Hematopoietic multipotent progenitor cell treated with erythropoietin and hydrocortisone succinate and interleukin-3 and kit ligand, for 4 days (in vitro differentiated cells): ENCODE measurements at regions not wholly inside any gene's neighbourhood (a gene's known extent, or its start where the extent isn't known, plus 50 kb on each side); places are given as distances from the start of the nearest gene placed in this dataset.

Source experiments
- DNase-seq: peaks from one replicate; pipeline ENCODE4 v3.0.0-alpha.2; 2015

GRCh38 chr10:89153971-89154370, 53.1 kb downstream of the CH25H start:
- DNase-seq = no peak

GRCh38 chr10:89153116-89153515, 54.0 kb downstream of the CH25H start:
- no peak for DNase-seq

- DNase-seq = no peak
Observed at GRCh38 chr10:89151857-89152256, 55.3 kb downstream of the CH25H start.

GRCh38 chr10:89148061-89148460, 59.1 kb downstream of the CH25H start:
- DNase-seq = no peak

GRCh38 chr10:89147256-89147655, 59.9 kb downstream of the CH25H start:
- no peak for DNase-seq

GRCh38 chr10:89144836-89145235, 62.3 kb downstream of the CH25H start:
- no peak for DNase-seq

GRCh38 chr10:89142590-89142989, 64.5 kb downstream of the CH25H start:
- no peak for DNase-seq

- no peak for DNase-seq
Observed at GRCh38 chr10:89138755-89139490, 68.2 kb downstream of the CH25H start.

- no peak for DNase-seq
Observed at GRCh38 chr10:89134963-89135362, 72.2 kb downstream of the CH25H start.

GRCh38 chr10:89129911-89130310, 77.2 kb downstream of the CH25H start:
- DNase-seq = peak; percentile 85

GRCh38 chr10:89122433-89123051, 84.6 kb downstream of the CH25H start:
- DNase-seq = peak; percentile 29

- no peak for DNase-seq
Observed at GRCh38 chr10:89121764-89122020, 85.4 kb downstream of the CH25H start.

- DNase-seq = no peak
Observed at GRCh38 chr10:89120931-89121763, 86.0 kb downstream of the CH25H start.

- no peak for DNase-seq
Observed at GRCh38 chr10:89119651-89120050, 87.5 kb downstream of the CH25H start.

GRCh38 chr10:89118091-89118490, 89.0 kb downstream of the CH25H start:
- DNase-seq = no peak

GRCh38 chr10:89115876-89116627, 91.1 kb downstream of the CH25H start:
- peak; percentile 21 for DNase-seq

GRCh38 chr10:89114846-89115625, 92.1 kb downstream of the CH25H start:
- DNase-seq = no peak

- DNase-seq = no peak
Observed at GRCh38 chr10:89102735-89103134, 104.4 kb downstream of the CH25H start.

- DNase-seq = no peak
Observed at GRCh38 chr10:89101943-89102342, 105.2 kb downstream of the CH25H start.

- no peak for DNase-seq
Observed at GRCh38 chr10:89100680-89101079, 106.4 kb downstream of the CH25H start.

GRCh38 chr10:89097226-89097625, 106.6 kb downstream of the FAS start:
- no peak for DNase-seq

GRCh38 chr10:89095701-89096391, 105.2 kb downstream of the FAS start:
- DNase-seq = no peak
